Small intestine (tissue), 7 donors: ENCODE measurements at regions not wholly inside any gene's neighbourhood (a gene's known extent, or its start where the extent isn't known, plus 50 kb on each side); places are given as distances from the start of the nearest gene placed in this dataset.

ENCODE experiments used
- DNase-seq, 2 donors: peaks; one replicate each; pipeline versions ENCODE4 v3.0.0 to v3.0.0-alpha.2; 2013
- FAIRE-seq: peaks from 2 replicates; lab custom pipeline; 2012; peaks lifted over from hg19 to GRCh38; lab: Jason Lieb, UNC
- H3K27ac ChIP-seq, 3 donors: one replicate each; pipeline ENCODE4 v1.5.1; 2013; ENCODE audit warnings: low read length in 2 of 3, mild to moderate bottlenecking in 2 of 3, control low read depth in 1 of 3, inconsistent platforms in 1 of 3, low read depth in 1 of 3, moderate library complexity in 1 of 3
- H3K27me3 ChIP-seq, 3 donors: one replicate each; pipeline ENCODE4 v1.6.1; 2013; ENCODE audit warnings: low read length in 3 of 3, inconsistent platforms in 1 of 3; ENCODE audit not compliant: control insufficient read depth in 3 of 3, insufficient read depth in 3 of 3
- H3K36me3 ChIP-seq, 3 donors: one replicate each; pipeline ENCODE4 v1.6.1; 2013; ENCODE audit warnings: low read length in 3 of 3, inconsistent platforms in 1 of 3, low read depth in 1 of 3, mild to moderate bottlenecking in 1 of 3, moderate library complexity in 1 of 3; ENCODE audit not compliant: control insufficient read depth in 3 of 3, insufficient read depth in 2 of 3
- H3K4me1 ChIP-seq, 3 donors: one replicate each; pipeline ENCODE4 v1.6.1; 2013; ENCODE audit warnings: low read length in 2 of 3, inconsistent platforms in 1 of 3, low read depth in 1 of 3, mild to moderate bottlenecking in 1 of 3, moderate library complexity in 1 of 3; ENCODE audit not compliant: control insufficient read depth in 3 of 3, insufficient read depth in 2 of 3
- H3K4me3 ChIP-seq, 3 donors: one replicate each; pipeline ENCODE4 v1.5.1; 2013; ENCODE audit warnings: low read length in 3 of 3, control low read depth in 1 of 3, inconsistent platforms in 1 of 3, low read depth in 1 of 3, mild to moderate bottlenecking in 1 of 3, moderate library complexity in 1 of 3
- H3K9me3 ChIP-seq, 2 donors: one replicate each; pipeline ENCODE4 v1.6.1; 2013; ENCODE audit warnings: low read depth in 1 of 2, low read length in 1 of 2; ENCODE audit not compliant: control insufficient read depth in 2 of 2, insufficient read depth in 1 of 2
- WGBS, 3 donors: extraction: QIAGEN DNeasy Blood & Tissue Kit; methylation state at CpG; one replicate each; pipeline ENCODE4 v1.1.7; 2013; 5-methylcytosine and 5-hydroxymethylcytosine counted together
- donor health status: healthy with polysubstance abuse.
- donor health status: control.
- donor health status: control.
- donor health status: Bipolar disorder and iron deficiency.
- donor health status: healthy.

DNA sequence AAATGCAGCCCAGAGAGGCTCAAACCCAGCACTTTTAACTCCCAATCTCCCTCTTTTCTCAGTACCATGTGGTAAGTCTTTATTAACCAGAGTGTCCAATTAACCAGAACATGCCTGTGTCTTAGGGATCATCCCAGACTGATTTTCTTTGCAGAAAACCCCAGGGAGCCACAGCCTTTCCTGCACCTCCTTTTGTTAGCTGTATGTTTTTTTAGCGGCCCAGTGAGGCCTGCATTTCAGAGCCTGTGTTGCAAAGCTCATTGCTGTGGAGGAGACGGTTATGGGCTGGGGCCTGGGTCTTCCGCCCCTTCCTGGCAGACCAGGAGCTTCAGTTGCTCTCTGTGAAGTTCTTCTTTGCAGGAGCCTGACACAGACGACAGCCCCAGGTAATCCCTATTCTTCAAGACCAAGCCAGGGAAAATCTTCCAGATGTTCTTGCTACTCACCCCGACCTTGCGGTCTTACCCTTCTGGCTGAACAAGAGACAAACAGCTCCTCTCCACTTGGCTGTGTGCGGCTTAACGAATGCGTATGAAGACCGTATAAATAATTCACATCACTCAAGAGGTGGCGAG lies 70.7 kb upstream of the TSHZ3 start:
- 69 to 79% (median 76%) methylated on average over 11 of the region's 11 CpGs for WGBS, 3 donors

DNA sequence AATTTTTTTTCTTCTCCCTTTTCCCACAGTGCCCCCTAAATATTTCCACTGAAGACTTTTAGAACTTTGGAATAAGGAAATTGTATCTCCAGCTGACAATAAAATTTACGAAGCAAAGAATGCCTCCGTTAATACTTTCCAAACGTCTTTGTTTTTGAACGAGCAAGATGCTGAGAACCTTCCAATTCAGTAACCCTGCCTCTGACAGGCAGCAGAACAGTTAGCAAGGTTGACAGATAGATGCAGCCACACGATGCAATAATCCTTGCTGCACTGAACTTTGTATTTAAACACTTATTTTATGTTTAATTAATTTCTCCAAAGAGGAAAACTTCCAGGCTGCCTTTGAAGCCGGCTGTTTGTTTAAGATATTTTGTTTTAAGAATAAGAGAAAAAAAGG lies 71.8 kb upstream of the TSHZ3 start:
- H3K4me3 ChIP-seq, result no peak overlapping the region
- no peaks in the 10 kb centered on the region for H3K9me3 ChIP-seq
- FAIRE-seq (no peak), DNase-seq (no peak)
- H3K4me1 ChIP-seq, result no peaks in the 10 kb centered on the region
- no peaks in the 10 kb centered on the region for H3K36me3 ChIP-seq
- no peak overlapping the region for H3K27ac ChIP-seq
- H3K27me3 ChIP-seq, result peaks cover 0 to 2% (median 0%) of the 10 kb centered on the region in 3 donors
- WGBS, 3 donors, result 35 to 44% (median 41%) methylated on average over 6 of the region's 6 CpGs

More for the DNA sequence above, 70.7 kb upstream of the TSHZ3 start:
- Histone ChIP-seq H3K9me3 (no peaks in the 10 kb centered on the region), H3K4me1 (no peaks in the 10 kb centered on the region), H3K4me3 (no peak overlapping the region), H3K27ac (no peak overlapping the region), H3K27me3 (no peaks in the 10 kb centered on the region), H3K36me3 (no peaks in the 10 kb centered on the region)
- DNase-seq (no peak), FAIRE-seq (no peak)

DNA sequence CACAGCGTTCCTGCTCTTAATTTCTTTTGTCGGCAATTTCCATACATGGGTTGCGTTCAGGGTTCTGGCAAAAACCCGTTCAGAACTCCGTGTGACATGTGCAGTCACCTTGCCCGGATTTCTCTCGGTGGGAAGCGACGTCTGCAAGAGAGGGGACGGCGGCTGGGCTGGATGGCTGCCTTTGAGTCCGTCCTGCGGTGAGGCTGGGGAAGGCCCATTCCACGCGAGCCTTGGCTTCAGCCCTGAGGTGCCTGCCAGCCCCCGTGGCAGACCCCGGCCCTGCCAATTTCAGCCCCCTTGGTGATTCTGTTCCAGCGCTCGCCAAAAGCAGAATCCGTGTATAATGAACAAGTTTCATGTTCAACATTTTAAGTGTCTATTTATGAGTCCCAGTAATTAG lies 72.6 kb upstream of the TSHZ3 start:
- FAIRE-seq (no peak), DNase-seq (no peak)
- Histone ChIP-seq H3K4me1 (no peaks in the 10 kb centered on the region), H3K36me3 (no peaks in the 10 kb centered on the region), H3K27ac (no peak overlapping the region), H3K9me3 (no peaks in the 10 kb centered on the region), H3K27me3 (peaks cover 0 to 2% (median 0%) of the 10 kb centered on the region in 3 donors), H3K4me3 (no peak overlapping the region)
- 80 to 82% (median 81%) methylated on average over 20 of the region's 20 CpGs for whole genome bisulfite sequencing, 3 donors

DNA sequence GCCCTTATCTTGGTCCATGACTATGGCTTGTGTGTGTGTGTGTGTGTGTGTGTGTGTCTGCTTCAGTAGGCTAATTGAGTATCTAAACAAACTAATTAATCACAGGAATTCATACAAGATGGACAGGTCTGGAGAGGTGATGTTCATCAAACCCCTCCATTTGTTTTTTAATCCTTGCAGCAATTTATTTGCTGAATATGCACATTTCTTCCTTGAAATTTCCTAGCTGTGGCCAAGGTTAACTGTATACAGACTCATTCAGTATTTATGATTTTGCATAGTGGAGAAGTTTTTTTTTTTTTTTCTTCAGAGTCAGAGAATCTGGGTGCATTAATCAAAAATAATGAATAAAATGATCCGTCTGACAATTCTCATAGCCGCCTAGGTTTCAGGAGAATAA lies 74.7 kb upstream of the TSHZ3 start:
- Histone ChIP-seq H3K4me1 (no peaks in the 10 kb centered on the region), H3K27ac (no peak overlapping the region), H3K9me3 (no peaks in the 10 kb centered on the region), H3K27me3 (peaks cover 0 to 2% (median 0%) of the 10 kb centered on the region in 3 donors), H3K36me3 (no peaks in the 10 kb centered on the region), H3K4me3 (no peak overlapping the region)
- FAIRE-seq (no peak), DNase-seq (no peak)
- WGBS, 3 donors, result 92 to 95% (median 92%) methylated on average over 2 of the region's 2 CpGs

DNA sequence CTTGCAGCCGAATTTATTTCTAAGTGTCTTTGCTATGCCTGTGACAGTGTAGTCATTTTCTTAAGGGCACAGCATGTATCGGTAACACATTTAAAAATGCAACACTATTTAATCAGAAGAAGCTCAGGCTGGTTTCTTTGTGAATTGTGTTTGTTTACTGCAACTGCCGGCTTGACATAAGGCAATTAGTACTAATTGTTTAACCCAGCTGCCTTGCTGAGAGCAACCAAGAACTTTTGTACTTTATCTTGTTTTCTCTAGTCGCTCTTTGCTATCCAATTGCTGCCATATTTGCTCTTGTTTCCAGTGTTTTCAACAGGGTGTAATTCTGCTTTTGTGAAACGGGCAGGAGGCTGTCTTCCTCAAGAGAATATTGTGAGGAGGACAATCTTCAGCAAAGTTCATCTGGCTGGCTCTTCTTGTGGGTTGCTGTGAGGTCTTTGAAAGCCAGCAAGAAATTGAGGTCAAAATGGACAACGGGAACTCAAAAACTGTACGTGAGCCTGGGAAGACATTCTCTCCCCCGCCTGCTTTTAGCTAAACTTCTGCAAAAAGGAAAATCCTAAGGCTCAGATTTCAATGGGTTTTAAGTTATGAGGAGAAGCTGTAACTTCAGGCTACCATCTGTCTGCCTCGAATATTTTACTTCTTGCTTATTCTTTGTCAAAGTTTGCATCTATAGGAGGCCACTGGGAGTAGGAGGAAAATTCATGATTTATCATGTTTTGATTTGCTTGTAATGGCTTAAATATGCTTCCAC lies 75.8 kb upstream of the TSHZ3 start:
- WGBS, 3 donors, result 47 to 54% (median 53%) methylated on average over 9 of the region's 9 CpGs

DNA sequence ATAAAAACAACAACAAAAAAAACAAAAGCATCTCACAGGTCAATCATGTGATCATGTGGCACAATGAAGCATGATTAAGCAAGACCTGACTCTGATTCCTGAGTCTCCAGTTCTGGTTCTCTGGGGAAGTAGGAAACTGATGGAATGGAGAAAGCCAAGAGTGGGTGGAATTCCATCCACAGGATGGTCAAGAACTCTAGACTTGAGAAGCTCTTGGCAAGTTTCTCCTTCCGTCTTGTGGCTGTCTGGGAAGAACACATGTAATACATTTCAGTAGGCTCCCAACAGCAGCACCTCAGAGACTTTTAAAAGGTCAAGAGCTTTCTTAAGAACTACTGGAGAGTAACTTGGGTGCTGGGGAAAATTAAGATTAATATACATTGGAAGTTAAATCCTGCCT lies 78.6 kb upstream of the TSHZ3 start:
- Histone ChIP-seq H3K9me3 (no peaks in the 10 kb centered on the region), H3K27me3 (peaks cover 0 to 2% (median 0%) of the 10 kb centered on the region in 3 donors), H3K4me1 (no peaks in the 10 kb centered on the region), H3K4me3 (no peak overlapping the region), H3K36me3 (no peaks in the 10 kb centered on the region), H3K27ac (no peak overlapping the region)
- DNase-seq (no peak), FAIRE-seq (no peak)
- 86 to 91% (median 91%) methylated on average over 1 of the region's 1 CpG for WGBS, 3 donors

More for the DNA sequence above, 75.8 kb upstream of the TSHZ3 start:
- DNase-seq, result no peak
- H3K4me1 ChIP-seq, result no peaks in the 10 kb centered on the region
- peaks cover 0 to 2% (median 0%) of the 10 kb centered on the region in 3 donors for H3K27me3 ChIP-seq
- H3K9me3 ChIP-seq, result no peaks in the 10 kb centered on the region
- H3K36me3 ChIP-seq, result no peaks in the 10 kb centered on the region
- no peak overlapping the region for H3K27ac ChIP-seq
- H3K4me3 ChIP-seq, result no peak overlapping the region
- FAIRE-seq, result no peak

DNA sequence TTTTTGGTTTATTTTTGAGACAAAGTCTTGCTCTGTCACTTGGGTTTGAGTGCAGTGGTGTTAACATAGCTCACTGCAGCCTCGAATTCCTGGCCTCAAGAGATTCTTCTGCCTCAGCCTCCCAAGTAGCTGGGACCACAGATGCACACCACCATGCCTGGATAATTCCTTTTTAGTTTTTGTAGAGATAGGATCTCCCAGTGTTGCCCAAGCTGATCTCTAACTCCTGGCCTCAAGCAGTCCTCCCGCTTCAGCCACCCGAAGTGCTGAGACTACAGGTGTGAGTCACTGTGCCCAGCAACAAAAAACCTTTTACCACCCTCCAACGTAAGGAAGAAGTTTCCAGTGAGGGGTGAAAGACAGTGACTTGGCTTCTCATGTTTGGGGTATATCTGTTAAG lies 81.1 kb upstream of the TSHZ3 start:
- no peaks in the 10 kb centered on the region for H3K36me3 ChIP-seq
- H3K4me1 ChIP-seq, result no peaks in the 10 kb centered on the region
- no peak overlapping the region for H3K27ac ChIP-seq
- no peak for FAIRE-seq
- peaks cover 0 to 2% (median 0%) of the 10 kb centered on the region in 3 donors for H3K27me3 ChIP-seq
- 63 to 72% (median 64%) methylated on average over 4 of the region's 4 CpGs for WGBS, 3 donors
- no peak overlapping the region for H3K4me3 ChIP-seq
- no peak for DNase-seq
- H3K9me3 ChIP-seq, result no peaks in the 10 kb centered on the region

DNA sequence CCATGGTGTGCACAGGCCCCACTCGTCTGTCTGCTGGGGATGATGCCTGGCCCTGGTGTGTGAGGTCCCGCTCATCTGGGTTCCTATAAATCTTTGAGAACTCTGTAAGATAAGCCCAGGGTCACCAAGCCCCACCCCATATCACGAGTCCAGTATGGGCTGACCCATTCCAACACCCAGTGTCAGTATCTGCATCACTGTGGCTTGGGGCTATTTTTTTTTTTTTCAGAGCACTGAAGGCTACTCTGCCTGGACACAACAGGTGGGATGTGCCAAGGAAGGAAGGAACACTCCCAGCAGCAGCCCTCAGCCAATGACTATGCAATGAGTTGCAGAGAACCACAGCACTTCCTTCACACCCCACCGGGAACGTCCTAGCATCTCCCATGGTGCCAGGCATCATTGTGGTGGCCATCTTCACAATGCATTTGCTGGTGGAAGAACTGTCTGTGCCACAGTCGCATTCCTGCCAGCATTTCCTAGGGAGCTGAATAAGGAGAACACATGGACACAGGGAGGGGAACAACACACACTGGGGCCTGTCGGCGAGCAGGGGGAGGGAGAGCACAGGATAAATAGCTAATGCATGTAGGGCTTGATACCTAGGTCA lies 83.1 kb upstream of the TSHZ3 start:
- Histone ChIP-seq H3K27ac (no peak overlapping the region), H3K9me3 (no peaks in the 10 kb centered on the region), H3K27me3 (no peaks in the 10 kb centered on the region), H3K4me3 (no peak overlapping the region), H3K4me1 (no peaks in the 10 kb centered on the region), H3K36me3 (no peaks in the 10 kb centered on the region)
- FAIRE-seq (no peak), DNase-seq (no peak)
- 66 to 74% (median 69%) methylated on average over 8 of the region's 8 CpGs for WGBS, 3 donors
